ENCODE measurements at regions not wholly inside any gene's neighbourhood (a gene's known extent, or its start where the extent isn't known, plus 50 kb on each side); places are given as distances from the start of the nearest gene placed in this dataset.

- H3K9me1 ChIP-seq (replicated peaks; ENCODE audit: control insufficient read depth, extremely low read depth, insufficient read depth, low read length): no peaks in the 10 kb centered on the region
- CTCF ChIA-PET: interaction anchor here (0.7 kb wide), 1 partner anchor 64 kb away, joined by 4 read pairs; no protein-coding TSS in a partner anchor
- H3K27ac ChIP-seq (ENCODE audit: insufficient read depth, low read depth, low read length): no peak overlapping the region
- H3K36me3 ChIP-seq (ENCODE audit: control insufficient read depth in 2 of 2, extremely low read depth in 1 of 2, insufficient read depth in 2 of 2, low read length in 2 of 2): no peaks in the 10 kb centered on the region
- FAIRE-seq (no peak), DNase-seq (ENCODE audit: low read depth, low spot score) (no peak)
- POLR2A ChIA-PET: no interaction called here
- BruUV-seq (replicated peaks): no TSS peak
- no peak for TF ChIP-seq CTCF (IDR thresholded peaks at IDR 0.05; ENCODE audit: extremely low read depth in 1 of 2, insufficient read depth in 1 of 2, low read depth in 1 of 2, low read length in 2 of 2)
- no peak for TF ChIP-seq POLR2AphosphoS5 (IDR thresholded peaks at IDR 0.05; ENCODE audit: insufficient read depth, low read depth, low read length)
- no peak for TF ChIP-seq POLR2A (IDR thresholded peaks at IDR 0.05; ENCODE audit: low read depth, low read length)
- intact Hi-C loops (cut with micrococcal nuclease) (no loop called here), dilution Hi-C loops (cut with MboI; ENCODE audit: extremely low pct_ligation_motif_present, low sequenced_read_pairs) (no loop called here)
- H4K20me1 ChIP-seq (replicated peaks; ENCODE audit: control insufficient read depth, extremely low read depth, insufficient read depth, low read length): no peaks in the 10 kb centered on the region
- no peaks in the 10 kb centered on the region for H3K79me2 ChIP-seq (ENCODE audit: control insufficient read depth, insufficient read depth, low read length)
- H3K4me1 ChIP-seq (ENCODE audit: control insufficient read depth, extremely low read depth, insufficient read depth, low read length): no peaks in the 10 kb centered on the region
- H3K9ac ChIP-seq (replicated peaks; ENCODE audit: extremely low read depth, insufficient read depth, low read length): no peak overlapping the region
- no peak overlapping the region for H3K4me3 ChIP-seq (replicated peaks in 1 of 3; ENCODE audit: insufficient read depth in 1 of 3, low read depth in 1 of 3, low read length in 3 of 3)
- no peaks in the 10 kb centered on the region for H3K27me3 ChIP-seq (ENCODE audit: control insufficient read depth in 2 of 2, insufficient read depth in 2 of 2, low read length in 2 of 2)
- H3K9me3 ChIP-seq (replicated peaks; ENCODE audit: control insufficient read depth, insufficient read depth, low read length): no peaks in the 10 kb centered on the region
- H2AFZ ChIP-seq (ENCODE audit: low read depth, low read length): no peak overlapping the region
- H3K4me2 ChIP-seq (ENCODE audit: insufficient read depth, low read length): no peak overlapping the region
Measured at GRCh38 chr3:61466357-61466756, 95.0 kb upstream of the PTPRG start.

- no peak overlapping the region for H3K4me2 ChIP-seq (ENCODE audit: insufficient read depth, low read length)
- intact Hi-C loops (cut with micrococcal nuclease): no loop called here
- BruUV-seq (replicated peaks): no TSS peak
- H3K9me3 ChIP-seq (replicated peaks; ENCODE audit: control insufficient read depth, insufficient read depth, low read length): no peaks in the 10 kb centered on the region
- H3K4me3 ChIP-seq (replicated peaks in 1 of 3; ENCODE audit: insufficient read depth in 1 of 3, low read depth in 1 of 3, low read length in 3 of 3): no peak overlapping the region
- H3K9me1 ChIP-seq (replicated peaks; ENCODE audit: control insufficient read depth, extremely low read depth, insufficient read depth, low read length): no peaks in the 10 kb centered on the region
- H3K79me2 ChIP-seq (ENCODE audit: control insufficient read depth, insufficient read depth, low read length): no peaks in the 10 kb centered on the region
- no peak overlapping the region for H3K9ac ChIP-seq (replicated peaks; ENCODE audit: extremely low read depth, insufficient read depth, low read length)
- CTCF ChIA-PET: no interaction called here
- dilution Hi-C loops (cut with MboI; ENCODE audit: extremely low pct_ligation_motif_present, low sequenced_read_pairs): no loop called here
- no peaks in the 10 kb centered on the region for H3K4me1 ChIP-seq (ENCODE audit: control insufficient read depth, extremely low read depth, insufficient read depth, low read length)
- no peaks in the 10 kb centered on the region for H3K36me3 ChIP-seq (ENCODE audit: control insufficient read depth in 2 of 2, extremely low read depth in 1 of 2, insufficient read depth in 2 of 2, low read length in 2 of 2)
- no peaks in the 10 kb centered on the region for H4K20me1 ChIP-seq (replicated peaks; ENCODE audit: control insufficient read depth, extremely low read depth, insufficient read depth, low read length)
- DNase-seq (ENCODE audit: low read depth, low spot score) (no peak), FAIRE-seq (no peak)
- H3K27me3 ChIP-seq (ENCODE audit: control insufficient read depth in 2 of 2, insufficient read depth in 2 of 2, low read length in 2 of 2): peaks cover 0 to under 1% of the 10 kb centered on the region in 2 experiments
- H2AFZ ChIP-seq (ENCODE audit: low read depth, low read length): no peak overlapping the region
- POLR2A ChIA-PET: no interaction called here
- TF ChIP-seq POLR2AphosphoS5 (IDR thresholded peaks at IDR 0.05; ENCODE audit: insufficient read depth, low read depth, low read length) (no peak), MYC (IDR thresholded peaks at IDR 0.05; ENCODE audit: low read depth, low read length) (no peak), POLR2A (IDR thresholded peaks at IDR 0.05; ENCODE audit: low read depth, low read length) (no peak), JUN (IDR thresholded peaks at IDR 0.05; ENCODE audit: borderline replicate concordance, insufficient read depth, insufficient read length, low read depth) (no peak), EZH2 (IDR thresholded peaks at IDR 0.05; ENCODE audit: borderline replicate concordance, low read depth, low read length, severe bottlenecking) (no peak), GATA2 (IDR thresholded peaks at IDR 0.05; ENCODE audit: insufficient read depth, insufficient read length, low read depth, low read length) (no peak), MAX (IDR thresholded peaks at IDR 0.05; ENCODE audit: insufficient read depth, insufficient read length) (no peak), FOS (IDR thresholded peaks at IDR 0.05; ENCODE audit: borderline replicate concordance, insufficient read depth, low read length) (no peak), CTCF (IDR thresholded peaks at IDR 0.05; ENCODE audit: extremely low read depth in 1 of 2, insufficient read depth in 1 of 2, low read depth in 1 of 2, low read length in 2 of 2) (no peak)
- H3K27ac ChIP-seq (ENCODE audit: insufficient read depth, low read depth, low read length): no peak overlapping the region
Measured at GRCh38 chr3:61483997-61484396, 77.4 kb upstream of the PTPRG start.

Data from endothelial cell of umbilical vein (primary cell).